ENCODE measurements at regions not wholly inside any gene's neighbourhood (a gene's known extent, or its start where the extent isn't known, plus 50 kb on each side); places are given as distances from the start of the nearest gene placed in this dataset.

GRCh38 chr18:73852789-73853549 lies 294.7 kb downstream of the FBXO15 start:
- no peak overlapping the region for H3K4me3 ChIP-seq (ENCODE audit: low read depth in 1 of 3, low read length in 3 of 3)
- DNase-seq (ENCODE audit: low spot score) = no peak
- H3K9ac ChIP-seq (ENCODE audit: low read depth in 1 of 2, low read length in 2 of 2) = no peak overlapping the region
- H3K27me3 ChIP-seq (ENCODE audit: control insufficient read depth in 4 of 4, insufficient read depth in 4 of 4, low read length in 3 of 4) = no peaks in the 10 kb centered on the region
- no peaks in the 10 kb centered on the region for H3K4me1 ChIP-seq (ENCODE audit: control insufficient read depth in 4 of 4, insufficient read depth in 4 of 4, low read length in 3 of 4)
- no peaks in the 10 kb centered on the region for H3K36me3 ChIP-seq (ENCODE audit: control insufficient read depth in 4 of 4, insufficient read depth in 3 of 4, low read depth in 1 of 4, low read length in 3 of 4)
- WGBS = 70% methylated on average over 10 of the region's 10 CpGs
- no peak for TF ChIP-seq RAD21 (IDR thresholded peaks at IDR 0.05)
- no peak overlapping the region for H3K27ac ChIP-seq (ENCODE audit: low read depth in 1 of 2, low read length in 2 of 2)
- no peaks in the 10 kb centered on the region for H3K9me3 ChIP-seq (ENCODE audit: control insufficient read depth in 4 of 4, low read length in 3 of 4)

GRCh38 chr18:73850782-73851181 lies 296.9 kb downstream of the FBXO15 start:
- Histone ChIP-seq H3K9ac (ENCODE audit: low read depth in 1 of 2, low read length in 2 of 2) (no peak overlapping the region), H3K4me1 (ENCODE audit: control insufficient read depth in 4 of 4, insufficient read depth in 4 of 4, low read length in 3 of 4) (no peaks in the 10 kb centered on the region), H3K27me3 (ENCODE audit: control insufficient read depth in 4 of 4, insufficient read depth in 4 of 4, low read length in 3 of 4) (no peaks in the 10 kb centered on the region), H3K9me3 (ENCODE audit: control insufficient read depth in 4 of 4, low read length in 3 of 4) (no peaks in the 10 kb centered on the region), H3K36me3 (ENCODE audit: control insufficient read depth in 4 of 4, insufficient read depth in 3 of 4, low read depth in 1 of 4, low read length in 3 of 4) (no peaks in the 10 kb centered on the region), H3K4me3 (ENCODE audit: low read depth in 1 of 3, low read length in 3 of 3) (no peak overlapping the region), H3K27ac (ENCODE audit: low read depth in 1 of 2, low read length in 2 of 2) (no peak overlapping the region)
- TF ChIP-seq RAD21 (IDR thresholded peaks at IDR 0.05) (no peak), SP1 (IDR thresholded peaks at IDR 0.05) (no peak), REST (IDR thresholded peaks at IDR 0.05) (no peak), YY1 (IDR thresholded peaks at IDR 0.05) (no peak), CTCF (IDR thresholded peaks at IDR 0.05; ENCODE audit: low read depth, low read length, missing input control) (no peak), ZBTB33 (IDR thresholded peaks at IDR 0.05) (no peak), GABPA (IDR thresholded peaks at IDR 0.05 in 1 of 2, conservative IDR thresholded peaks at IDR 0.05 in 1 of 2) (no peak), ATF3 (IDR thresholded peaks at IDR 0.05) (no peak), FOXA2 (IDR thresholded peaks at IDR 0.05) (no peak), MAX (IDR thresholded peaks at IDR 0.05) (no peak), EGR1 (IDR thresholded peaks at IDR 0.05; ENCODE audit: low read depth in 2 of 2) (no peak), NR2F2 (IDR thresholded peaks at IDR 0.05) (no peak), HNF4A (conservative IDR thresholded peaks at IDR 0.05) (no peak), TAF1 (conservative IDR thresholded peaks at IDR 0.05) (no peak), HNF4G (IDR thresholded peaks at IDR 0.05) (no peak), RXRA (IDR thresholded peaks at IDR 0.05) (no peak), JUND (IDR thresholded peaks at IDR 0.05) (no peak), FOXA1 (IDR thresholded peaks at IDR 0.05) (no peak)
- no peak for DNase-seq (ENCODE audit: low spot score)
- 83% methylated on average over 5 of the region's 5 CpGs for WGBS

Data from liver (tissue), 8 donors.